Fibroblast of skin of back (primary cell): ENCODE measurements at regions not wholly inside any gene's neighbourhood (a gene's known extent, or its start where the extent isn't known, plus 50 kb on each side); places are given as distances from the start of the nearest gene placed in this dataset.

ENCODE experiments used
- DNase-seq: peaks from one replicate; pipeline ENCODE4 v3.0.0-alpha.2; 2013

GRCh38 chr1:65687428-65688214 lies 105.1 kb upstream of the PDE4B start:
- DNase-seq: peak; percentile 72

- no peak for DNase-seq
These were observed 104.5 kb upstream of the PDE4B start for GRCh38 chr1:65688215-65688566.

- no peak for DNase-seq
These were observed 103.8 kb upstream of the PDE4B start for GRCh38 chr1:65688848-65689247.

- no peak for DNase-seq
These were observed 101.4 kb upstream of the PDE4B start for GRCh38 chr1:65691152-65691900.

- DNase-seq: no peak
These were observed 100.7 kb upstream of the PDE4B start for GRCh38 chr1:65691972-65692371.

GRCh38 chr1:65694126-65694525 lies 98.6 kb upstream of the PDE4B start:
- DNase-seq: no peak

- no peak for DNase-seq
These were observed 97.8 kb upstream of the PDE4B start for GRCh38 chr1:65694933-65695332.

- DNase-seq: no peak
These were observed 94.1 kb upstream of the PDE4B start for GRCh38 chr1:65698590-65698989.

GRCh38 chr1:65703853-65704252 lies 88.8 kb upstream of the PDE4B start:
- DNase-seq: no peak

GRCh38 chr1:65704318-65704717 lies 88.4 kb upstream of the PDE4B start:
- DNase-seq: no peak

GRCh38 chr1:65717815-65718454 lies 74.8 kb upstream of the PDE4B start:
- DNase-seq: peak; percentile 37

- no peak for DNase-seq
These were observed 73.3 kb upstream of the PDE4B start for GRCh38 chr1:65719391-65719790.

- DNase-seq: no peak
These were observed 70.2 kb upstream of the PDE4B start for GRCh38 chr1:65722461-65722860.

- DNase-seq: no peak
These were observed 68.5 kb upstream of the PDE4B start for GRCh38 chr1:65724151-65724550.

- no peak for DNase-seq
These were observed 67.6 kb upstream of the PDE4B start for GRCh38 chr1:65725064-65725463.

- no peak for DNase-seq
These were observed 64.2 kb upstream of the PDE4B start for GRCh38 chr1:65728504-65728903.

- DNase-seq: no peak
These were observed 63.4 kb upstream of the PDE4B start for GRCh38 chr1:65729259-65729658.

GRCh38 chr1:65734979-65735378 lies 57.7 kb upstream of the PDE4B start:
- DNase-seq: peak; percentile 11

- DNase-seq: no peak
These were observed 50.7 kb upstream of the PDE4B start for GRCh38 chr1:65741993-65742392.
